ENCODE measurements at regions not wholly inside any gene's neighbourhood (a gene's known extent, or its start where the extent isn't known, plus 50 kb on each side); places are given as distances from the start of the nearest gene placed in this dataset.

DNA sequence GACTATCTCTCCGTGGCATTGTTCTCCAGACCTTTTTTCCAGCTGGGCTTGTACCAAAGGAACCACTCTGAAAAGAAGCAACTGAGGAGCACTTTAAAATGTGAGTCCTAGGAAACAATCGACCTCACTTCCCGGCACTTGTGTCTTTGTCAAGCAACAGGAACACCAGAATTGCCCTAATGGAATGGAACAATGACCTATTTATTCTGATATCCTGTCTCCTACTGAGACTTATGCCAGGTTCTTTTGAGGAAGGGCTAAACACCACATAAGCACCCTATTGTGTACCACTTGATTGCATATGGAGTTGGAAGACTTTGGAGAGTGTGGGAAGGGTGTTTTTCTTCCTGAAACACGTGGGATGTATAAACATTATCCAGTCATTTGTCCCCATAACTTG, 56.8 kb upstream of the TGFBR2 start:
- Histone ChIP-seq H3K36me3 (ENCODE audit: control insufficient read depth, insufficient read depth, low read length) (no peaks in the 10 kb centered on the region), H3K27me3 (ENCODE audit: control insufficient read depth, insufficient read depth, low read length, poor library complexity, severe bottlenecking) (peaks cover 4% of the 10 kb centered on the region), H3K9me3 (ENCODE audit: control insufficient read depth, low read length) (no peaks in the 10 kb centered on the region), H3K4me3 (ENCODE audit: insufficient read depth, low read depth, low read length) (no peak overlapping the region), H3K4me1 (ENCODE audit: control insufficient read depth, insufficient read depth, low read length) (peaks cover 15% of the 10 kb centered on the region), H3K27ac (ENCODE audit: insufficient read depth, low read depth, low read length, poor library complexity, severe bottlenecking) (no peak overlapping the region)
- 3 to 10% methylated on average over 3 of the region's 4 CpGs for WGBS, 2 experiments

DNA sequence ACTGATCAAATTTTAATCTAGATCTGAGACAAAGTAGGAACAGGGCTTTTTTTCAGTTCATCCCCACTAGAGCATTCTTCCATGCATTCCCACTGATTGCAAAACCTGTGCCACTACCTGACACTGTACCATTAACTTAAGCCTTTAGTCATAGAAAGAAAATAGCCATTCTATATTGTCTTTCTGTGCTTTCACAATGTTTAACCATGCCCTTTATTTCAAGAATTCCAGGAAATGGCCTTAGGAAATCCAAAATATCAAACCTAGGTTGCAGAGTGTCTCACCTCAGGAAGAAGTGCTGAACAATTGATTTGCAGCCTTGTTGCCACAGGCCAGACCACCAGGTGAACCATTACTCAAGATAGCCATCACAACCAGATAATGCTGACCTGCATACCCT, 56.2 kb upstream of the TGFBR2 start:
- Histone ChIP-seq H3K27me3 (ENCODE audit: control insufficient read depth, insufficient read depth, low read length, poor library complexity, severe bottlenecking) (peaks cover 4% of the 10 kb centered on the region), H3K9me3 (ENCODE audit: control insufficient read depth, low read length) (no peaks in the 10 kb centered on the region), H3K36me3 (ENCODE audit: control insufficient read depth, insufficient read depth, low read length) (no peaks in the 10 kb centered on the region), H3K27ac (ENCODE audit: insufficient read depth, low read depth, low read length, poor library complexity, severe bottlenecking) (no peak overlapping the region), H3K4me3 (ENCODE audit: insufficient read depth, low read depth, low read length) (no peak overlapping the region), H3K4me1 (ENCODE audit: control insufficient read depth, insufficient read depth, low read length) (peaks cover 15% of the 10 kb centered on the region)

GRCh38 chr3:30551266-30551665, 55.1 kb upstream of the TGFBR2 start:
- no peak overlapping the region for H3K4me3 ChIP-seq (ENCODE audit: insufficient read depth, low read depth, low read length)
- no peaks in the 10 kb centered on the region for H3K36me3 ChIP-seq (ENCODE audit: control insufficient read depth, insufficient read depth, low read length)
- H3K27ac ChIP-seq (ENCODE audit: insufficient read depth, low read depth, low read length, poor library complexity, severe bottlenecking), result no peak overlapping the region
- H3K4me1 ChIP-seq (ENCODE audit: control insufficient read depth, insufficient read depth, low read length), result peaks cover 15% of the 10 kb centered on the region
- peaks cover 4% of the 10 kb centered on the region for H3K27me3 ChIP-seq (ENCODE audit: control insufficient read depth, insufficient read depth, low read length, poor library complexity, severe bottlenecking)
- WGBS, 2 experiments, result 88 to 92% methylated on average over 2 of the region's 2 CpGs
- no peaks in the 10 kb centered on the region for H3K9me3 ChIP-seq (ENCODE audit: control insufficient read depth, low read length)

DNA sequence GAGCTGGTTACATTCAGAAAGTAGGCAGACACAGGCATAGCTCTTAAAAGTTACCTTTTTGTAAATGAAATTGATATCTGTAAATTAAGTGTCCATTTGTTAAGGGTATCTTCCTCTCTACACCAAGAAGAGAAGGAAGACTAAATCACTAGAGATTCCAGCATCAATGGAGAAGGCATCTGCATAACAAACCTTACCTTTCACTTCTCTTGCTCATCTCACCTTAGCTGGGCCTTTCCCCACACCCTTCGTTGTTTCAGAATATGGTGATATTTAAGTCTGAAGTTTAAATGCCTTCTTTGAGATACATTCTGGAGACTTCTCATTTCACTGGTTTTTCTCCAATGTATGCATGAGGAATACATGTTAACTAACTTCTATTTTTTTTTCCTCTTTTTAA, 54.5 kb upstream of the TGFBR2 start:
- H3K4me1 ChIP-seq (ENCODE audit: control insufficient read depth, insufficient read depth, low read length), result peaks cover 15% of the 10 kb centered on the region
- H3K4me3 ChIP-seq (ENCODE audit: insufficient read depth, low read depth, low read length), result no peak overlapping the region
- 40% methylated on average over 1 of the region's 1 CpG; no CpG with 5 or more reads in 1 of the 2 experiments for WGBS, 2 experiments
- peaks cover 4% of the 10 kb centered on the region for H3K27me3 ChIP-seq (ENCODE audit: control insufficient read depth, insufficient read depth, low read length, poor library complexity, severe bottlenecking)
- no peak overlapping the region for H3K27ac ChIP-seq (ENCODE audit: insufficient read depth, low read depth, low read length, poor library complexity, severe bottlenecking)
- H3K36me3 ChIP-seq (ENCODE audit: control insufficient read depth, insufficient read depth, low read length), result no peaks in the 10 kb centered on the region
- no peaks in the 10 kb centered on the region for H3K9me3 ChIP-seq (ENCODE audit: control insufficient read depth, low read length)

DNA sequence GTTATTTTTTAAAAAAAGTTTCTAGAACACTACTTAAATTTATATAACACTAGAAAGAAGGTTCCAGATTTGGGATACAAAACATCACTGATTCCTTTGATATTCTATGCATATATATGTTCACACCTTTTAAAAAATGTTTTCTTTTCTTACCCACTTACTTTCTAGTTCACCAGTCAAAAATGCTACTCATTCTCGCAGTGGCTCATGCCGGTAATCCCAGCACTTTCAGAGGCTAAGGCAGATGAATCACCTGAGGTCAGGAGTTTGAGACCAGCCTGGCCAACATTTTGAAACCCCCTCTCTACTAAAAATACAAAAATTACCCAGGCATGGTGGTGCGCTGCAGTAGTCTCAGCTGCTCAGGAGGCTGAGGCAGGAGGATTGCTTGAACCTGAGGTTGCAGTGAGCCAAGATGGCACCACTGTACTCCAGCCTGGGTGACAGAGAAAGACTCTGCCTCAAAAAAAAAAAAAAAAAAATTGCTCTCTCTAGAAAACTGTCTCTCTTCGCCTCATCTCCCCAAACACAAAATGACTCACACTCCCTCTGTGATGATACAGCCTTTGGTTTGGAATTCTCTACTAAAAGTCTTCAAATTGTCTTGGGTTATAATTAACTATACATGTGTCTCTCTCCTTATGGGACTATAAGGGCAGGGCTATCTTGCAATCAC, 52.6 kb upstream of the TGFBR2 start:
- Histone ChIP-seq H3K27me3 (ENCODE audit: control insufficient read depth, insufficient read depth, low read length, poor library complexity, severe bottlenecking) (peaks cover 4% of the 10 kb centered on the region), H3K4me3 (ENCODE audit: insufficient read depth, low read depth, low read length) (no peak overlapping the region), H3K4me1 (ENCODE audit: control insufficient read depth, insufficient read depth, low read length) (peaks cover 15% of the 10 kb centered on the region), H3K36me3 (ENCODE audit: control insufficient read depth, insufficient read depth, low read length) (no peaks in the 10 kb centered on the region), H3K27ac (ENCODE audit: insufficient read depth, low read depth, low read length, poor library complexity, severe bottlenecking) (no peak overlapping the region), H3K9me3 (ENCODE audit: control insufficient read depth, low read length) (no peaks in the 10 kb centered on the region)
- WGBS, 2 experiments, result 93% methylated on average over 3 to 4 of the region's 4 CpGs

DNA sequence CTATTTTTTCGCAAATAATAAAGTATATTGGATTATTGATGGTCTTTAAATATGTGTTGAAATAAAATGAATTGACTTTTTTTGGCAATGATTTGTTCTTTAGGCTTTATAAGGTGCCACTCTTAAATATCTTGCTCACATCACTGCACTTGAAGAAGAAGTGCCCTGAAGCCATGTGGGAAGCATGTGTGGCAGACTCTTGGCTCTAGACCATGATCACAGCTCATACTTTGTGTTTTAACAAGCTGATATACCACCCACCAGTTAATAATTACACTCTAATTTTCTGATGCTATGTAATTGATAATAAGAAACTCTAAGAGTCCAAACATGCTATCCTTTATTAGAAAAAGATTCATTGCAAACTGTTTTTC, 52.1 kb upstream of the TGFBR2 start:
- H3K27me3 ChIP-seq (ENCODE audit: control insufficient read depth, insufficient read depth, low read length, poor library complexity, severe bottlenecking), result peaks cover 4% of the 10 kb centered on the region
- WGBS, 2 experiments, result 100% methylated on average over 1 of the region's 1 CpG; no CpG with 5 or more reads in 1 of the 2 experiments
- H3K36me3 ChIP-seq (ENCODE audit: control insufficient read depth, insufficient read depth, low read length), result no peaks in the 10 kb centered on the region
- H3K9me3 ChIP-seq (ENCODE audit: control insufficient read depth, low read length), result no peaks in the 10 kb centered on the region
- H3K4me1 ChIP-seq (ENCODE audit: control insufficient read depth, insufficient read depth, low read length), result peaks cover 11% of the 10 kb centered on the region
- H3K27ac ChIP-seq (ENCODE audit: insufficient read depth, low read depth, low read length, poor library complexity, severe bottlenecking), result no peak overlapping the region
- no peak overlapping the region for H3K4me3 ChIP-seq (ENCODE audit: insufficient read depth, low read depth, low read length)

GRCh38 chr3:30555968-30556367, 50.4 kb upstream of the TGFBR2 start:
- Histone ChIP-seq H3K27ac (ENCODE audit: insufficient read depth, low read depth, low read length, poor library complexity, severe bottlenecking) (no peak overlapping the region), H3K36me3 (ENCODE audit: control insufficient read depth, insufficient read depth, low read length) (no peaks in the 10 kb centered on the region), H3K9me3 (ENCODE audit: control insufficient read depth, low read length) (no peaks in the 10 kb centered on the region), H3K27me3 (ENCODE audit: control insufficient read depth, insufficient read depth, low read length, poor library complexity, severe bottlenecking) (peaks cover 2% of the 10 kb centered on the region), H3K4me3 (ENCODE audit: insufficient read depth, low read depth, low read length) (no peak overlapping the region), H3K4me1 (ENCODE audit: control insufficient read depth, insufficient read depth, low read length) (peaks cover 2% of the 10 kb centered on the region)
- WGBS, 2 experiments, result 95 to 96% methylated on average over 2 of the region's 2 CpGs
